EH (cell line): ENCODE measurements at regions not wholly inside any gene's neighbourhood (a gene's known extent, or its start where the extent isn't known, plus 50 kb on each side); places are given as distances from the start of the nearest gene placed in this dataset.
"Not testable (repeated sequence)": the region's sequence is repeated elsewhere in the genome, so short reads cannot be mapped to it uniquely, and the experiment has no call there.

Source experiments
- DNase-seq: peaks from one replicate; pipeline ENCODE4 v3.0.0-alpha.2; 2015; ENCODE audit warnings: low read depth

- no peak for DNase-seq
Measured at GRCh38 chr2:36163520-36164254, 191.9 kb upstream of the CRIM1 start.

- not testable (repeated sequence) for DNase-seq
Measured at GRCh38 chr2:36157093-36157492, 198.5 kb upstream of the CRIM1 start.

GRCh38 chr2:36147670-36148390, 207.7 kb upstream of the CRIM1 start:
- no peak for DNase-seq

GRCh38 chr2:36146765-36147164, 208.8 kb upstream of the CRIM1 start:
- no peak for DNase-seq

GRCh38 chr2:36140391-36140790, 215.2 kb upstream of the CRIM1 start:
- DNase-seq = no peak

GRCh38 chr2:36137612-36138011, 218.0 kb upstream of the CRIM1 start:
- no peak for DNase-seq

- DNase-seq = no peak
Measured at GRCh38 chr2:36134281-36134680, 221.3 kb upstream of the CRIM1 start.

- DNase-seq = no peak
Measured at GRCh38 chr2:36128359-36128758, 227.2 kb upstream of the CRIM1 start.

- no peak for DNase-seq
Measured at GRCh38 chr2:36125702-36126101, 229.9 kb upstream of the CRIM1 start.

- DNase-seq = no peak
Measured at GRCh38 chr2:36123995-36124394, 231.6 kb upstream of the CRIM1 start.

GRCh38 chr2:36097022-36097421, 258.6 kb upstream of the CRIM1 start:
- DNase-seq = no peak

- not testable (repeated sequence) for DNase-seq
Measured at GRCh38 chr2:36091844-36092741, 263.5 kb upstream of the CRIM1 start.

- DNase-seq = no peak
Measured at GRCh38 chr2:36088716-36089328, 266.8 kb upstream of the CRIM1 start.

- no peak for DNase-seq
Measured at GRCh38 chr2:36087344-36087743, 268.2 kb upstream of the CRIM1 start.

GRCh38 chr2:36079793-36080192, 275.8 kb upstream of the CRIM1 start:
- DNase-seq = no peak

GRCh38 chr2:36074008-36074407, 281.6 kb upstream of the CRIM1 start:
- DNase-seq = no peak

- DNase-seq = no peak
Measured at GRCh38 chr2:36071698-36072097, 283.9 kb upstream of the CRIM1 start.

- no peak for DNase-seq
Measured at GRCh38 chr2:36069074-36069473, 286.5 kb upstream of the CRIM1 start.

- DNase-seq = no peak
Measured at GRCh38 chr2:36068086-36068485, 287.5 kb upstream of the CRIM1 start.

GRCh38 chr2:36060133-36060532, 295.4 kb upstream of the CRIM1 start:
- DNase-seq = no peak

- DNase-seq = no peak
Measured at GRCh38 chr2:36059691-36060090, 295.9 kb upstream of the CRIM1 start.

GRCh38 chr2:36058953-36059352, 296.6 kb upstream of the CRIM1 start:
- DNase-seq = no peak
